Erythroblast (primary cell): ENCODE measurements at regions not wholly inside any gene's neighbourhood (a gene's known extent, or its start where the extent isn't known, plus 50 kb on each side); places are given as distances from the start of the nearest gene placed in this dataset.

ENCODE experiments used
- DNase-seq, 2 experiments: peaks; one replicate each; lab custom pipeline; 2025; lab: John Stamatoyannopoulos, UW
- GATA1 ChIP-seq: IDR thresholded peaks from 2 replicates; pipeline ENCODE4 v1.6.1; 2011; ENCODE audit warnings: low read depth, mild to moderate bottlenecking, control low read depth, low read length, moderate library complexity
- POLR2A ChIP-seq: IDR thresholded peaks from 2 replicates; pipeline ENCODE4 v1.6.1; 2011; ENCODE audit warnings: mild to moderate bottlenecking, low read length

DNA sequence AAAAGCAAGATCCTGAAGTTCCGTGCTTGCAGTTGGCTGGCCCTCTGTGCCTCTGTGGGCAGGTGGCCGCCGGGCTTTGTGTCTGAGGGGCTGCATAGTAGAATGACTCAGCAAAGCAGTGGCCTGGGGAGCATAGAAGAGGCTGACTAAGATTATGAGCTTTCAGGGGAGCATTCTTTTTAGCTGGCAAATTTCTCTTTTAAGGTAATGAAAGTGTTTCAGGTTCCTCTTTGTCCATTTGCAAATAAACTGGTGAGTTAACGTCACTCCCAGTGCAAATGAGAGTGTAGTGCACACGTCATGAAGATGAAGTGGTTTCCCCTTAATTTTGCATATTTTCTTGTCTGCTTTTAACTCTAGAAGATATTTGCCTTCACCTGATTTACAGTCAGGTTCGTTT lies 98.6 kb downstream of the BCL2L11 start:
- TF ChIP-seq GATA1 (no peak), POLR2A (no peak)
- DNase-seq = no peak

DNA sequence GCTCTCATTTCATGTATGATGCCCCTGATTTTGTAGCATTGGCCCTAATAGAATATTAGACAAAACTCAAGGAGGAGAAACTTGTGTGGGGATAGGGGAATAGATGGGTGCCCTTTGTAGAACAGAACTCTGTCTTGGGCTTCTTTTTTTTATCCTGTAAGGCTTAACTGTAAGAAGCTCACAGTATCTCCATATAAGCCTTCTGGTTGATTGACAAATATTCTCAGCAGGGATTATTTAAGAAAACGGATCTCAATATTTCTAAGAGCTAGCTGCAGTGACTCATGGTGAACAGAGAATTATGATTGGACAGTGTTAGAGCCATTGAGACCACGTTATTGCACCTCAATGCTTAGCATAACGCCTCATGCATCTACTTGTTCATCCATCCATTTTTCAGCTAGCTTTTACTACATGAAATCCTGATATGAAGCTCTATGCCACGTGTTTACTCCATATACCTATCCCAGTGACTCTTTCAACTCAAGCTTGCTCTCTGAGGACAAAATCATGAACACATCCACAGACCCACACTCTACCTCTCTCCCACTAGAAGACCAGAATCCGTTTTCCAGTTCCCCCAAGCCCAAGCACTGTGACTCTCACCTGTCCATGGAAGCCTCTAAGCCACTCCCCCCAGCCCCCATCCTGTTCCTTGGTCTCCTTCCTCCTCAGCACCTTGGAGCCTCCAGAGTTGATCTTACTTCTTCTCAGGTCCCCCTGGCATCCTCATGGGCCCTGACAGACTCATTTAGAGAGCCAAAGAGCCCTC lies 99.2 kb downstream of the BCL2L11 start:
- no peak for TF ChIP-seq POLR2A
- no peak for TF ChIP-seq GATA1
- DNase-seq = no peak

DNA sequence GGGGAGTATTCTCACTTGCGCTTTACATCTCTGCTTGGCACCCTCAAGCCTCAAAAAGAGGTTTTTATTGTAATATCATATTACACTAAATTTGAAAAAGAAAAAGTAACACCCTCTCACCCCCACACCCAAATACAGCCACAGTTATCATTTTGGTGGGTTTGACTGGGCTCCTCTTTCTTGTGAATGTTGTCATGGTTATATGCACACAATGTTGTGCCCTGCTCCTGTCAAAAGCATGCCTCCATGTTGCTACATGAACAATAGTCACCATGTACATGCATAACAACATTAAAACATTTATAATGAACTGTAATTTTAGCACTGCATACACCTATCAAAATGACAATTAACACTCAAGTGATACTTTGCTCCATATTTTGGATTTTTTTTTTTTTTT lies 100.2 kb downstream of the BCL2L11 start:
- TF ChIP-seq GATA1 = no peak
- no peak for TF ChIP-seq POLR2A
- DNase-seq = no peak

DNA sequence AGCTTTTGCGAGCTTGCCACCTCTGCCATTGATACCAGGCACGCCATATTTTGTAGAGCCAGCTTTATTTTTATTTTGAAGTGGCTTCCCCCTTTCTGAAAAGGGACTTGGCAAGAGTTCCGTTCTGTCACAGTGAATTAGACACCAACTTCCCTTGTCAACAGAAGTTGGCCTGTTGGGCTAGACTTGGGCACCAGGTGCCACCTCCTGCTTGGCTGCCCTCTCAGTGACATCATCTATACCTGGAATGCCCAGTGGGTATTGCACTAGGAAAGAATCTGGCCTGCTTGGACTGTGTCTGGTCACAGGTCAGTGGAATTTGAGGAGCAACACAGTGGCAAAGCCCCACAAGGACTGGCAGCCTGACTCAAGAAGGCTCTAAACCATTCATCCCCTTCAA lies 101.0 kb downstream of the BCL2L11 start:
- DNase-seq = no peak
- TF ChIP-seq GATA1 (no peak), POLR2A (no peak)

DNA sequence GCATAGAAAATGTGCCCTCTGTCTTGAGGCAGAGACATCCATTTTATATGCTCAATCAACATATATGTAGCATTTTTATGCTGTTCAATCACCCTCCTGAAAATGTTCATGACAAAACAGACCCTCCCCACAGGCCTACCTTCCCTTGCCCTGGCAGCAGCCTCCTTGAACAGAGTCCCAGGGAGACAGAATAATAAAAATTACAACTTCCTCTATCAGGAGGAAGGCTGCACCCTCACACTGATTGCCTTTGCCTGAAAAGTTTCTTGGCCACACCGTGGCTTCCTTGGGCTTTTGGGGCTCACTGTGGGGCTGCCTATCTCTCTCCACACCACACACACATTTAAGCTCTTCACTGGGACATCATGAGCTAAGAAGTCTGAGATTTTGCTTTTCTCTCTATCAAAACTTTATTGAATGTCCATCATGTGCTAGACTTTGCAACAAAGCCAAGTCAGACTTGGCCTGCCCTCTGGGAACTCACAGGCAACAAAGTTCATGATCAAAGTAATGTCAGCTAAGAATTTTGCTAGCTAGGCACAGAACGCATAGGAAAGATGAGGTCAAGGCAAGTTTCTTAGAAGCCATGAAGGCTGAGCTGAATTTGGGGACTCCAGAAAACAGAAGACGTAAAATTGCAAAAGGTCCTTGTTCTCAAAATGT lies 101.6 kb downstream of the BCL2L11 start:
- no peak for DNase-seq
- TF ChIP-seq POLR2A (no peak), GATA1 (no peak)

DNA sequence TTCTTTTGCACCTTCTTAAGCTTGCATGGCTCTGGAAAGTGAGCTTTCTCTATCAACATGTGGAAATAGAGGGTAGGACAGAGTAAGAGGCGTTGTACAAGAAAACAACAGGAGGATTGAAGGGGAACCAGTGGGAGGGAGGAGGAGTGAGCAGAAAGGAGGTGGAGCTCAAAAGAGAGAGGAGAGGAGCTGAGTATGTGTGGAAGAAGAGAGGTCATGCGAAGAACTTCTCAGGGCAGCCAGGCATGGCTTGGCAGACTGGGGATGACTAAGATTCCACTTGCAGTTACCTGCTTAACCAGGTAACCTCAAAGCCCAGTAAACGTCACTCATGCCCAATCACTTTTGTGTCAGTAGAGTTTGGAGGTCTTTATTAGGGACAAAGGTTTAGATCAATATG lies 105.1 kb downstream of the BCL2L11 start:
- DNase-seq = no peak
- TF ChIP-seq GATA1 = no peak
- no peak for TF ChIP-seq POLR2A

DNA sequence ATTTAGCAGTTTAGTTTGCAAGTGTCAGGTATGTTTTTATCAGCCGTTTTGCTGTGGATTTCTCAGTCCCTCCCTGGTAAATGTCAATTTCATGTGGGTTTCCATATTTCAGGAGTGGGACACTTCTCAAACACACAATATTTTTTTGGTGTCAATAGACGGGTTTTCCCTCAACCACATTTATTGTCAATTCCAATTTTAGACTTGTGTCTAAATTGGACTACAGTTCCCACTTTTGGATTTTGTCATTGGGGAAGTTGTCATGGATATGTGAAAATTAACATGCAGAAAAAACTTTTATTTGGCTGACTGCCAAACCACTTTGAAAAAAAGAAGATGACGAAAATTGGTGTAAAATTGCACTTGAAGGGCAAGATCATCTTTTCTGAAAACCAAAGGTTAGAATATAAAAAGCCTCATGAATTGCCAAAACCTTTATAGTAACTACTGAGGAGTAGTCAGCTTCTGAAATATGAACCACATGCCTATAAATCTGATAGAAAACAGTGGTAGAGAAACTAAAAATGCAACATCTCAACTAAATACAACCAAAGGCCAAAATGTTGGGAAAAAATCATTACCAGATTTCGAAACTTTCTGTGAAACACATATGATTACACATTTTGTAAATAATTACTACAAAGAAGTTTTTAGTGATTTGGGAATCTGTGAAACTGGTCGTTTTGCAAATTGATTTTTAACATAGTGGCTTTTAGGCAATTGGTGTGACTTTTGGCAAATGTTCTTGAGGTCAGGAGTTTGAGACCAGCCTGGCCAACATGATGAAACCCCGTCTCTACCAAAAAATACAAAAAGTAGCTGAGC lies 106.4 kb downstream of the BCL2L11 start:
- no peak for TF ChIP-seq GATA1
- TF ChIP-seq POLR2A = no peak
- peak in 1 of 2 experiments; percentile 47 for DNase-seq

DNA sequence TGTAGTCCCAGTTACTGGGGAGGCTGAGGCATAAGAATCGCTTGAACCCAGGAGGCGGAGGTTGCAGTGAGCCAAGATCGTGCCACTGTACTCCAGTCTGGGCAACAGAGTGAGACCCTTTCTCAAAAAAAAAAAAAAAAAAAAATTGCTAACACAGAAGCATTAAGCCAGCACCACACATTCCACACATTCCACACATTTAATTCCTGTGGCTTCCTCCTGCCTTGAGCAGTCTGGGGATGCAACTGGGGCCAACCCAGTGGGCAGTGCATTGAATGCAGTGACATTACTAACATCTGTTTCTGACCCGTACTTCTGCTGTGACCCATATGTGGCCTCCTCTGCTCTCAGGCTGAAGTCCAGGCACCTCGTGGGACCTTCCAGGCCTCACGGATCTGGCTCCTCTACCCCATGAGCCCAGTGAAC lies 107.0 kb downstream of the BCL2L11 start:
- DNase-seq = no peak
- TF ChIP-seq GATA1 (no peak), POLR2A (no peak)

DNA sequence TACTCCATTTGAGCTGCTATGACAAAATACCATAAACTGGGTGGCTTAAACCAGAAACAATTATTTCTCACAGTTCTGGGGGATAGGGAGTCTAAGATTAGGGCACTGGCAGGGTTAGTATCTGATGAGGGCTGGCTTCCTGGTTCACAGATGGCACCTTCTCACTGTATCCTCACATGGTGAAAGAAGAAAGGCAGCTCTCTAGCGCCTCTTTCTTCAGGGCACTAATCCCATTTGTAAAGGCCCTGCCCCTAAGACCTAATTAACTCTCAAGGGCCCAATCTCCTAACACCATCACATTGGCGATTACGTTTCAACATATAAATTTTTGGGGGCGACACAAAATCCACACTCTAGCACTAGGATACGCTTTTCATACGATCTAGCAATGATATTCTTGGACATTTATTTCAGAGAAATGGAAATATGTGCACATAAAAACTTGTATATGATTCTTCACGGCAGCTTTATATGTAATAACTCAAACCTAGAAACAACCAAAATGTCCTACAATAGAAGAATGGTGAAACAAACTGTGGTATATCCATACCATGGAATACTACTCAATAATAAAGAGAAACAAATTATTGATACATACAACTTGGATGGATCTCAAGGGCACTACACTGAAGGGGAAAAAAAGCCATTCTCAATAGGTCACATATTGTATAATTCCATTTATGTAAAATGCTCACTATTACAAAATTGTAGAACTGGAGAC lies 111.0 kb downstream of the BCL2L11 start:
- TF ChIP-seq GATA1 = no peak
- TF ChIP-seq POLR2A = no peak
- DNase-seq = no peak

DNA sequence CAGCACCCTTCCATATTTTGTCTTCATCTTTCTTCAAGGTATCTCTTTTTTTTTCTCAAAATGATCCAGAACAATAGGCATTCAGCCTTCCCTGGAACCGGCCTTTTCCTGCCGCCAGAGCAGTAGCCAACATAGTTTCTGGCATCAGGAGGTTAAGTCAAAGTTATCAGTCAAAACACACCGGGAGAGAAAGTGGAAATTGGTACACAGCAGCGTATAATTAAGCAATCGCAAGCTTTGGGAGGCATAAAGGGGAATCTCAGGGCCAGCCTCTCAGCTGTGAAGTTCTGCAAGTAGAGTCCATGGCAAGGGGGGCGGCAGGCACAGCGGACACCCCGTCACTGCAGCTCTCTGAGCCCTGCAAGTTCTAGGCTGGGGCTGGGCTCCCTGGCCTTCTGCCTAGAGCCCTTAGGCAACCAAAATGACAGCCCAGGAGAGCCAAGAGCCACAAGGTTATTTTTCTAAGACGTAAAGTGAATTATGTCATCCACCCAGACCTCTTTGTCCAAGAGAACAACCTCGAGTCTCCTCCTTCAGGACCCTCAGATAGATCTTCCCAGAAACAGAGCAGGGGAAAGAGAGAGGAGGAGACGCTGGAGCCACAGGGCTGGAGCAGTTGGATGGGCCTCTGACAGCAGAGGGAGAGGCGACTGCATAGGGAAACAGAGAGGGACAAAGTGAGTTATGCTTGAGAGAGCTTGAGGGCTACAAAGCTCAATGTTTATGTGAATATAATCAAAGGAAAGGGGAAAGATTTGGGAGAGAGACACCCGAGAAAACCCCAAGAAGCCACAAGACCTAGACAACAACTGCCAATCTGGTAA lies 114.7 kb downstream of the BCL2L11 start:
- TF ChIP-seq POLR2A (no peak), GATA1 (no peak)
- DNase-seq = no peak

DNA sequence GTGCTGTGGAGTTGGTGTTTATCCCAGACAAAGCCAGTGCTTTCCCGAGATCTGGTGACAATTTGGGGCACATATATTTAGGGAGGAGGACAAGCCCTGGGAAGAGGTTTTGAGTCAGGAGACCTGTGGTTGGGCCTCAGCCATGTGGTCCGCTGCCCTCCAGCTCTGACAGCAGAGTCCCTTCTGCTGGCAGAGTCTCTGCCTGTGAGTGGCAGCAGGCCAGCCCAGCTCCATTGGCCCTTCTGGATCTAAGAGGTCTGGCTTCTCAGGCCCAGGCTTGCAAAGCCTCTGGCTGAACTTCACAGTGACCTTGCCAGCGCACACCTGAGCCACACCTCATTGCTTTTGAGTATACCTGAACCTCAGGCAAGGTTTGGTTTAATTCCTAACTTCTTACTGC lies 115.3 kb downstream of the BCL2L11 start:
- no peak for DNase-seq

DNA sequence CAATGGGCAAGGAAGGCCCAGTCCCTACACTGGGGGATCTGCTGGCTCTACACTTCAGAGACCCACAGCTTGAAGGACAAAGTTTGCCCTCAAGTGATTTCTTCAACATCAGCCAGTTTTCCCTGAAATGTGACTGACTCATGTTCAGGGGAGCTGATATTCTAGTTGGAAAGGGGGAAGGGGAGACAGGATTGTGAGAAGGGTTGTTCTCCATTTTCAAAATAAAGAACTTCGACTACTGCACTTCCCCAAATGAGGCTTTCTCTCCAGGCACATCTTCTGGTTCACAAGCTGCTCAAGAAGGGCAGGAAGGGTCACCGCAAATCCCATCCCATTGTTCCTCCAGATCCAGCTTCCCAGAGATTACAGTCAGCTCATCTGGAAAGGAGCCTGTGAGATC lies 117.6 kb downstream of the BCL2L11 start:
- DNase-seq = no peak
- no peak for TF ChIP-seq POLR2A
- TF ChIP-seq GATA1 = no peak

More for the DNA sequence above, 115.3 kb downstream of the BCL2L11 start:
- TF ChIP-seq GATA1 (no peak), POLR2A (no peak)

DNA sequence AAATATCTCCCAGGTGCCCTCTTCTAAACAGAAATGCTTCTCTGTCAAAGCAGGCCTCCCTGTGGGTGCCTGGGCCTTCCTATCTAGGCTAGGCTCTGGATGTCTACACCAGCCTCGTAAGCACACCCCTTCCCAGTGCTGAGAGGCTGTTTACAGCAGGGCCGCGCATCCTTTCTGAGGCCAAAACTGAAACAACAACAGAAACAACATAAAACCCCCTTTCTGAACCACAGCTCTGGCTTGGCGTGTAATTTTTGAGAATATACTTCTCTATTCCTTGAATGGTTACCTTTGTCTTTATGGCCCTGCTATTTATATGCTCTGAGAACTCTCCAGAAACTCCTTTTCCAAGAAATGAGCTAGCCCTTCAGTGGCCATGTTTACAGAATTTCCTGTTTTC lies 118.4 kb downstream of the BCL2L11 start:
- TF ChIP-seq GATA1 (no peak), POLR2A (no peak)
- no peak for DNase-seq

DNA sequence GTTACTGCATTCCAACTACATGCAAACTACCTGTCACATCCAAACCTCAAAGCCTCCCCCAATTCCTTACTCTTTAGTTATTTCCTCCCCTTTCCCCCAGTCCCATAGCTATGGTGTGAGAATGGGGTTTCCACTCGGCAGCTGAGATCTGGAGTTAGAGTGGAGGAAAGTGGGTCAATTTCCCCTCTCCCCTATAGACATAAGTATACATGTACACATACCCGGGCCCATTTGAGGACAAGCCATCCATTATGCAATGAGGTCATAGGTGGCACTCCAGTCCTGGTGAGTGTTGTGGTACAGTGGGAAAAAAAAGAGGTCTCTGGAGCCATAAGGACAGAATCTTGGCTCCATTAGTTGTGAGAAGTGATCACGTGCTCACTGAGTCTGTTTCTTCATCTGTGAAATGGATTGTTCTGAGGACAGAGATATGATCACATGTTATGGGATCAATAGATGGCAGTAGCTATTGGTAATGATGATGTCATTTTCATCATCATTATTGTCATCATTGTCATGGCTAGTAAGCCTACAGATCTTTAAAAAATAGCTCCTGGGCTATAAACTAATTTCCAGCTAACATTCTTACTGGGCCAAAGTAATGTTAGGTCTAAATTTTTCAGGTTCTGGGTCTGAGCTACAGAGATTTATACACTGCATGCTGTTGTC lies 119.0 kb downstream of the BCL2L11 start:
- DNase-seq = no peak
- no peak for TF ChIP-seq POLR2A
- TF ChIP-seq GATA1 = no peak
